CMK (cell line): ENCODE measurements at regions not wholly inside any gene's neighbourhood (a gene's known extent, or its start where the extent isn't known, plus 50 kb on each side); places are given as distances from the start of the nearest gene placed in this dataset.

ENCODE experiments used
- DNase-seq: peaks from one replicate; pipeline ENCODE4 v3.0.0-alpha.2; 2010; ENCODE audit warnings: low read depth

DNA sequence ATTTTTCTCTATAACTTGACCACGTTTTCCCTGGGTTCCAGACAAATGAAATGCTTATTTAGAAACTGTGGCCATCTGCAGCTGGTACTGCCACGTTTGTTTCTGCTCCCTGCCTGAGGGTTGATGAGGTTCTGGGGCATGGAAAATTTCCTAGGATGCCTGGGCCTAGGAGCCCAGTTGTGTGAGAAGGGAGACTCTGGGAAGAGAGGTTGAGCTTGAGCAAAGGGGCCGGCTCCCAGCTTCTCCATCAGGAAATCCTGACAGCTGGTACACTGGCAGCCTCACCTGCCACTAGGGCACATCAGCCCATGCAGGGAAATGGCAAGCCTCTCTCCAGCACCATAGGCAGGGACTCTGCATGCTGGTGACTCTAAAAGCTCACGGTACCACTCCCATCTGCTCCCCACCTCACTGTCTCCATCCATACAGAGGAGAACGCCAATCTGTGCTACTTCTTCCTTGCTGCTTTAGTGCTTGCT lies 165.4 kb upstream of the PPP2R3A start:
- DNase-seq = no peak

DNA sequence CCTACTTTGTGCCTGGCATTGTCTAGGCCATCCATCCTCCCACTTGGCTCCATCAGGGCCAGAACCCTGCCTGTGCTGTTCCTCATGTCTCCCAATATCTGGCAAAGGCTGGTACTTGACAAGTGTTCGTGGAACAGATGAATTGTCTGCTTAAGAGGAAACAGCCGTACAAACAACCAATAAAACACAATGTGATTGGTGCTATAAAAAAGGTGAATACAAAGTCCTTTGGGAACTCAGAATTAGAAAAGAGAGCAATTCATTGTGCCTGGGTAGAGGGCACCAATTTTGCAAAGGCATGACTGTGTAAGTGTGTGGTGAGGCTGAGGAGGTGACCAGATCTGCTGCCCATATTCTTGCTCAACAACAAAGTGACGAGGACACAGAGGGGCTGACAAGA lies 164.5 kb upstream of the PPP2R3A start:
- no peak for DNase-seq

DNA sequence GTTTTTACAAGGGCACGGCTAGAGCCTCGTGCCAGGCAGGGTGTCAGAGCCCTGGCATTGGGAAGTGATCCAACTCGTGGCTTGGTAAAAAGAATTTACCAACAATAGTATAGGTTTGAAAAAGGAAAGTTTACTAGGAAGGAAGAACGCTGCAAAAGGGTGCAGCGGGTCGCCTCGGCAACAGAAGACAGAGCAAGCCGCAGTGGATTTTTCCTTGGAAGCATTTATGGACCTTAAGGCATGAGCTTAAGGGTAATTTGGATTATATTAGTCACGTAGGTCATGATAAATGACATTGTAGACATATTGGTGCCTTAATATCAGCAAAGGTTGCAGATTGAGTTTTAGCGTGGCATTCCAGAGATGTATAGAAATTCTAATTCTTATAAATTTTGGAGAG lies 163.4 kb upstream of the PPP2R3A start:
- no peak for DNase-seq

DNA sequence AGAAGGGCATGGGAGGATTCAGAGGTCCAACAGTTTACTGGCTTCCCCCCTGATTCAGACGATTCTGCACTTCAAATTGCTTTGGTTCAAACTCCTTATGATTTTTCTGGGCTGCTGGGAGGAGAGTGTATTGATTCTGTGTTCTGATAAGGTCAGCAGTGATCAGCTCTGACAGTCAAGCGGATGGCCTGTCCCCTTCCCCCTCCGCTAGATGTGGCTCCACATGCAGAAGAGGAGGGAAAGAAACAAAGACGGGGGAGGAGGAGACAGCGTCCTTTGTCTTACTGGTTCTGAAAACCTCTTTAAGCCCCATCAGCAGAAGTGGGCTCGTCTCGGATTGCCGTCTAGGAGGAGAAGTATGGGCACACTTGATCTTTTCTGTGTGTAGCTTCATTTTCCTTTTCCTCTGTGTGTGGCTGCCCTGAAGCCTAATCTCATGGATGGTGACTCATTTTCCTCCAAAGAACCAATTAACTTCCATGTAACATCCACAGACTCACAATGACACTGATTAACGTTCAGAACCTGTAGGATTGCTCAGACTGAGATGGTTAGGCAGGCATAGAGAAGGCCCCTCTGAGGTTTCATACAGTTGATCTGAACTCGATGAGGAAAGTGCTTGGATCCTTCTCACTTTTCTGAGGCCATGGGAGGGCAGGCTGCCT lies 162.4 kb upstream of the PPP2R3A start:
- DNase-seq = no peak

DNA sequence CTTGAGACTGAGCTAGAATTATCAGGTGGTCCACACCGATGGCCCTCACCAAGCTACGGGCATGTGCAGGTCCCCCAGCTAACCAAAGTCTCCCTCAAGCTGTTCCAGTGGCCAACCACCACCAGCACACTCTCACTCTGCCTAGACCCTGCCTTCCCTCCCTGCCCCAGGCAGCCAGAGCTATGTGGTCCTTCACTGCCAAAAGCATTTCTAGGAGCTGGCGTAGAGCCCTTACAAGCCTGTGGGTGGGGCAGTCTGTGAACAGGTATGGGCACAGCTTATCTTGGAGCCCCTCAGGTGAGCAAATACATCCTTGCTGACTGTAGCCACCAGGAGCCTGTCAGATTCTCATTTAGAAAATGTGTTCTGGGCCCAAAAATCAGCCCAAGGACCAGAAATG lies 159.8 kb upstream of the PPP2R3A start:
- no peak for DNase-seq

DNA sequence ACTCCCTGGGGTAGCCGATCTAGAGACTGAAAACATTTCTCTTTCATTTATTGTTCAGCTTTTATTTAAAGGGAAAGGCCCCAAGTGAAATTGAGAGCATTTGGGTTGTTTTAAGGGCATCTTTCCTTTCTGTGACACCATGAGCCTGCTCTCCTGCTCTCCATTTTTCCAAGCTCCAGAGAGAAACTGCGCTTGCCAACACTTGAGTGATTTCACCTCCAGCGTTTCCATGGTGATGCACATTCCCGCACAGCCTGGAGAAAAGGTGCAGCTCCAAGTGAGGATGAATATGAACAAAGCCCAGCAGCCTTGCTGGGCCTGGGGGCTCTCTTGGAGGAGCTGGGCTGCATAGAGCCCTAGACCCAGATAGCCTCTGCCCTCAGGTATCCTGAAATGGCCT lies 159.2 kb upstream of the PPP2R3A start:
- no peak for DNase-seq

DNA sequence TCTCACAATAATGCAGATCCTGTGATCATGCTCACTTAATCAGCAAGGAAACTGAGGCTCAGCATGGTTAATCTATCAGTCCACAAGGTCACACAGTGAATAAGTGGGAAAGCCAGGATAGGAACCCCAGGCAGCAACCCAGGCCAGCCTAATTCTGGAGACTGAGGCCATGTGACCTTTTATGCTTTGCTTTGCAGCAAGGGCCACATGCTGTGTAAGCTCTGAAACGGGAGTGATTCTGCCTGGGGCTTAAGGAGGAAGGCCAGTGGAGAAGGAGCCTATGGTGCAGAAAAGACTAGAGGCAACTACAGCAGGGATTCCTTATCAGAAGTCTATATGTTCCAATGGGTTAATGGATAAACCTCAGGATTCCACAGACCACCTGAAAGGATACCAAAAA lies 157.6 kb upstream of the PPP2R3A start:
- DNase-seq = no peak

DNA sequence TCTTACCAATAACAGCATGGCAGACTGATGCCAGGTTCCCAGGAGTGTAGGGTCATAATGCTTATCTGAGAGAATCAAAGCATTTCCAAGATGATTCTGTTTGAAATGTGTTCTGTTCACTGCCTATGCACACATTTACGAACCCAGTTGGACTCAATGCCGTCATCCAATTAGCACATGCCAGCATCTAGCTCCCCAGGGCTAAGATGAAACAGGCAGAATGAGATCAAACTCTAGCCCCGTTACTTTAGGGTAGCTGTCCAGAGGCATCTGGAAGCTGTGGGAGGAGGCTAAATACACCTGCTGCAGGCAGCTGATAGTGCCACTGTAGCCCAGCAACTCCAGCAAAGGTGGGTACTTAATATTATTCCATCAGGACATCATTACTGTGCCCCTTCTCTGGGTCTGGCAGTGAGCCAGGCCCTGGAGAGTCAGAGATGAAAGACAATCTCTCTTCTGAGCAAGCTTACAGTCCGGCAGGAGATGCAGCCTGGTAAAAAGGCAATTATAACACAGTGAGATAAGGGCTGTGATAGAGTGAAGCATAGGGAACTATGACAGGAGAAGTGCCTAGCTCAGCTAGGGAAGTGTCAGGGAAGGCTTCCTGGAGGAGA lies 156.4 kb upstream of the PPP2R3A start:
- no peak for DNase-seq

DNA sequence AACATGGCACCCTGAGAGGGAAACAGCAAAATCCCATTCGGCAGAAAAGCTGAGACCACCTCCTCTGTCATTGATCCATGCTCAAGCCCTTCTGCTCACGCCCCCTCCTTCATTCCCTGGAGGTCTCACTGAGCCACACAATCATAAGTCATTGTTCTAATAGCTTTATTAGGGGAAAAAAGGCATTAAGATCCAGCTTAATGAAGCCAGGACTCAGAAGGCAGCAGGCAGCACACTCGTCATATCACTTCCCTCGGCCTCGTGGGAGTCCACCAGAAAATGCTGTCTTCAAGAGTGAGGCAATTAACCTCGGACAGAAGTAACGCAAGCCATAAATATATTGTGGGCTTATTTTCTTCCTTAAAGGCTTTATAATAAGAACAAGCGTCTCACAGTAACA lies 153.9 kb upstream of the PPP2R3A start:
- no peak for DNase-seq

DNA sequence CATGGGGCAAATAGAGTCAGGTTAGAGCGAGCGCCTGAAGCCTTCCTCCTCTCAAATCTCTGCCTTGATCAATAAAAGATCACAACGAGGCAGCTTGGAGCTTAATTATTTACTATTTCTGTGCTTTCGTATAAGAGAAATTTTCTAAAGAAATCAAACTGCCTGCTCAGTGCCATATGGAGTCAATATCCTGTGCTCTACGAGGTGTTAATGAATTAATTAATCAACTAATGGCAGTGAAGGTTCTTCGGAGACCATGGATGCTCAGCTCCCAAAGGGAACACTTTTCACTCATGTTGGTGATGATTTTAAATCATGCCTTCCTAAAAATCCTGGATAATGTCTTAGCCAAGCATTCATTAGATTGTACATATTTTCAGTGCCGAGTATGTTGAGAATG lies 153.5 kb upstream of the PPP2R3A start:
- DNase-seq = no peak

DNA sequence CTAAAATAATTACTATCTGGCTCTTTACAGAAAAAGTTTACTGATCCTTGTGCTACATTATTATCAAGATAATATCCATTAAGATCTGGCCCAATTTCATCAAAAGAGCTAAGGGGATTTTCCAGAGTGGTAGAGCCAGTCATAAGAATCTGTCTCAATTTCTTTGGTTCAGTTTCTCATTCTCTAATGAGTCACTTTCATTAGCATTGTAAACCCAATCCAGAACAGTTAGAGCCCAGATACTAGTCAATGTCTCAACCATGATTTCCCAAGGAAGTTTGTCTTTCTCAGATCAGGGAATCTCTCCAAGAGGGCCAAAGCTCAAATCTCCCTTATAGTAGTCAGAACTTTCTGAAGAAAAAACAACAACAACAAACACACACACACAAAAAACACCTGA lies 131.1 kb upstream of the PPP2R3A start:
- DNase-seq = no peak

DNA sequence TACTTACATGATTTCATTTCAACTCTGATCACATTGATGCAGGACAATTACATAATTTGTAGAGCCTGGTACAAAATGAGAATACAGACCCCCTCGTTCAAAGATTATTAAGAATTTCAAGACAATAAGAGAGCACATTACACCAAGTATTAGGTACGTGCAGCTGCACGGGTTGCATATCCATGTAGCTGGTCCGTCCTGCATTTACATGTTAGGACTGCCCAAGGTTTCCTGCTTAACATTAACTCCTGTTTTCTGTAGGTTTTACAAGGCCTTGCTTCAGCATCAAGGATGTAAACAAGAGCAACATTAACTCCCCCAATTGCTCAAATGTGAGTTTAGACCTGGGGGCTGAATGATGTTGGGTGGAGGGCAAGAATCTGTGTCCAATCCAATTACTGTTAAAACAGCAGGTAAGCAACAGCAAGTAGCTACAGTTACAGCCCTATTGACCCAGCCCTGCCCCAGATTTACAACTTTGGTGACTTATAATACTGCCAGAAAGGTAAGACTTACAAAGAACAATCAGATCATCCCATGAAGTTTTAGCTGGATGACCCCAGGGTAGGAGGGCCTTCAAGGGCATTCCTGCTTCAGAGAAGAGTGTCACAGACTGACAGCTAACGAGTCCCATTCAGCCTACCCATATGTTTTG lies 127.4 kb upstream of the PPP2R3A start:
- no peak for DNase-seq

DNA sequence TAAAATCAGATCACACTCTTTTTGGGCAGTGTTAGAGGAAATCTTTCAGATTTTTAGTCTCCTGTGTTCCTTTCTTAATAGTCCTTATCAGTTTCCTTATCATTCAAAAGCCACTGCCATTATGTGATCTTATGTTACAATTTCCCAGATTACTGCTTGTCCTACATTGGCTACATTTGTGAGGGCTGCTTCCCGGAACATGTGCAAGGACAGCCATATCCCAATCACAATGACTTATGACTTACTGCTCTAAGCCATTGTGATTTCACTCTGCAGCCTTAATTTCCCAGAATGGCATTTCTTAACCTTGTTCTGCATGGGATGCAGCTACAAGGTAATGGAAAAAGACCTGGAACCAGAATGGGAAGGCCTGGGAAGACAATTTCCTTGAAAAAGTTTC lies 125.1 kb upstream of the PPP2R3A start:
- DNase-seq = no peak

DNA sequence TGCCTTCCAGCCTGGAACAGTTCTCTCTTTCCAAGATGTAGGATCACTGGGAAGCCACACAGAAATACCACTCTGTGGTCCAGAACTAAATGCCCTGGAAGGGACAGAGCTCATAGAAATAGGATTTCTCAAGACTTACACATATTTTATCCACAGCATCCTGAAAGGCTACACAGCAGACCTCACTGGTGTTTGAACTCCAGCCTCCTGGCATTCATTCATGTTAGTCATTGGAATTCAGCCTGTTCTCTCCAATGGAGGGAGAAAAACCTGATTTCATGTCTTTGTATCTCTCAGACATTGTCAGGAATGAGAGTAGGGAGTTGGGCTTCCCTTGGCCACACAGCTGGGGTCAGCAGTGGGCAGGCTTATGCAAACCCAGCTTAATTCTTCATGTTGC lies 121.1 kb upstream of the PPP2R3A start:
- DNase-seq = no peak

DNA sequence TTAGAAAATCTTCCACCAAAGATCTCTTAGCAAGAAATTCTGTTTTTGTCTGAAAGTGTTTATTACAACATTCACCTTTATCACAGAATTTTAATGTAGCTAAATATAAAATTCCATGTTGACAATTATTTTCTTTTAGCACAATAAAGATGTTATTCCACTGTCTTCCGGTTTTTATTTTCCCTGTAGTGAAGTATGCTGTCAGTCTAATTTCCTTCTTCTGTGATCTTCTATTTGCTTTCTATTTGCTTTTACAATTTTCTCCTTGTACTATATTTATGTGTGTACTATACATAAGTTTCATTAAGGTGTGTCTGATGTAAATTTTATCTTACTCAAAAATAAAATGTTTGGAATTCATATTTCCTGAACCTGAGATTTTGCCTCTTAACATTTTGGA lies 117.5 kb upstream of the PPP2R3A start:
- DNase-seq = no peak

DNA sequence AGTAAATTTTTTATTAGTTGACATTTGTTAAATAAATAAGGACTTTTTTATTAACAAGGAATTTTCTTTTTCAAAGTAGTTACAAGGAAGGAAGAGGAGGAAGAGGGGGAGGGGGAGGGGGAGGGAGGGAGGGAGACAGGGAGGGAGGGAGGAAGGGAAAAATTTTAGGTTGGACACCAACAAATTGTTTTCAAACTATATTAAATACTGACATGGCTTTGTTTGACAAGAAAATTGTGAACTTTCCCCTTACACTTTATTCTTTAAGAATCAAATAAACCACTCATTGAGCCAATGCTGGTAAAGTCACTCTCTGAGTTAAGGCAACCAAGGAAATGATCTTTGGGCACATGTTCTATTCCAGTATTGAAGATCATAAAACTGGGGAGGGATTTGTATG lies 115.7 kb upstream of the PPP2R3A start:
- DNase-seq = no peak

DNA sequence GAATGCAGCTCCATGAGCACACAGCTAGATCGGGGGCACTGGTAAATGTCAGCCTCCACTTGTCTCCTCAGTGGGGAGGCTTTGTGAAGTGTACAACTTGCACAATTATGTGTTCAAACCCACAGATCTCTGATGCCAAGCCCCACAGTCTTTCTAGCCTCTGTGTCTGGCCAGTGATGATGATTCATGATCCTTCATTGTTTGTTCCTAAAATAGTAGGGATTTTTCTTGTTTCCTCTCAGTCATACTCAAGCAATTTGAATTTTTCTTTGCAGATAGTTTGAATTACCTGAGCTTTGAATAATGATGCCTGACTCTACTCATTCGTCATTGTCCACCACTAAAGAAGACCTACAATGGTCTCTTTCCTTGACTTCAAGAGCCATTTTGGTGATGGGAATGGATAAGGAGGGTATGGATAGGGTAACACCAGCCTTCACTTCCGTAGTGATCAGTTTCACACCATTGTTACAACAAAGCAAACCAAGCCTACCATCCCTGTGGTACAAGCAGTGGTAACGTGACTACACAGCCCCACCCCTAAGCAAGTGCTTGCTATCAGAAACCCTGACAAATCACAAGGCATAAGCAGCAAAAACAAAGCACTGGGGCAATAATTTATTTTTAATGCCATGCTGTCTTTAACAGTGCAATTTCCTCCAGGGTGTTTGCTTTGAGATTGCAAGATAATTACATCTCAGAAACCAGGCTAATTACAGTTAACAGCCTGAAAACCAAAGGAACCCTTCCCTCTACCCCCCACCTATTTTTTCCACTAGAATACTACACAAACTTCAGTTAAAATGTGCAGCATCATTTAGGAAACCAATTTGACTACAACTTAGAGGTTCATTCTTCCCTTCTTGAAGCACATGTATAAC lies 114.1 kb upstream of the PPP2R3A start:
- DNase-seq = no peak

DNA sequence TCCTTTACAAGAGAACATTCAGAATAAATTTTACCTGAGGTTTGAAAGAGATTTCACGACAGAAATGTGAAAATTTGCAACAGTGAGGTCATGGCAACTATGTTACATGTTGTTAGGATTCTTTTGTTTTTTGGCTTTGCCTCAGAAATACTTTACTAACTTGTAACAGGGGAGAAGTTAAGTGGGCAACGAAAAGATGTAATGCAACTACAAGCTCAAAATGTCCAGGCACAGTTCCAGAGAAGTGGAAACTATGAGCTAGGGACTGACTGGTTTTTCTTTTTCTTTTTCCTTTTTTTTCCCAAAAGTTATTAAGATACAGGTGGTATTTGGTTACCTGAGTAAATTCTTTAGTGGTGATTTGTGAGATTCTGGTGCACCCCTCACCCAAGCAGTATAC lies 111.5 kb upstream of the PPP2R3A start:
- no peak for DNase-seq

DNA sequence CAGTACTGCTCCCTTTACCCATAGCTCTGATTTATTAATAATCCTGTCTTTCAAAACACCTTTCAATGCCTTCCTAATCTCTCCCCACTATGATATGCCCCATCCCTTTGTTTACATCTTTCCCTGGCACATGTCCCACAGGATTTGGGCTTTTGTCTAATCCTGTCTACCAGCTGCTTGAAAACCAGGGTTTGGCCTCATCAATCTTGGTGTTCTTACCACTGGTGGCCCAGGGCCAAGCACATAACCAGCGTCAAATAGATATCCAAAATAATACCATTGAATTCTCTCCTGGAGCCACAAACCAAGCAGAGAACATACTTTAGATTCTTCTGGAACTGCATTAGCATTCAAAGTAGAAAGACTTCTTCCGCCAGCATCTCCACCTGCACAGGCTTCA lies 104.8 kb upstream of the PPP2R3A start:
- no peak for DNase-seq

DNA sequence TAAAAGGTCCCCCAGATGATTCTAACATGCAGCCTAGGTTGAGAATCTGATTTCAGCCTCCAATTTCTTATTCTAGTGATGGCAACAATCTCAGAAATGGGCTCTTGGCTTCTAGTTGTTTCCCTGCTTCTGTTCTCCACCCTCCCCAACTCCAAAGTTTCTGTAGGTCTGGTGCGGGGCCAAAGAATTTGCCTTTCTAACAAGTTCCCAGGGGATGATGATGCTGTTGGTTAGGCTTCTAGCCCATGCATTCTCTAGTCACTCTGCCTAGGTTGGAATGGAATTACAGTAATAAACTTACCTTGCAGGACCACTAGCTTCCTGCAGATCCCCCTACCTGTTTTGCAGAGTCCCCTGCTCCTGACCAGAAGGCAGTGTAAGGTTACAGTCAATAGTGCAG lies 103.2 kb upstream of the PPP2R3A start:
- no peak for DNase-seq

DNA sequence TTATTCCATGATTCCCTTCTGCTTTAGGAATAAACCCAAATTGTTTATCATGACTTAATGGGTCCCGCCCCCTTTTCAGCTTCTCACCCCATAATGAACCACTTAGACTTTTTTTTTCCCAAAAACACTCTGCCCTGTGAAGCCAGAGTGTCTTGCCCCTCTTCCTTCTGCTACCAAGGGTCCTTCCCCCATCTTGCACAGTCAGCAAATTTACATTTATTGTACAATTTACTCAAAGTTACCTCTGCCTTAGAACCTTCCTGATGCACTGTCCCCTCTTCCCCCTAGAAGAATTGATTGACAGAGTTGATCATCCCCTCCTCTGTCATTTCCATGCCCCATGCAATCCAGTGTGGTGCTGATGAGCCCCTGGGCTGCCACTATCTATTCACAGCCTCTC lies 101.5 kb upstream of the PPP2R3A start:
- no peak for DNase-seq

DNA sequence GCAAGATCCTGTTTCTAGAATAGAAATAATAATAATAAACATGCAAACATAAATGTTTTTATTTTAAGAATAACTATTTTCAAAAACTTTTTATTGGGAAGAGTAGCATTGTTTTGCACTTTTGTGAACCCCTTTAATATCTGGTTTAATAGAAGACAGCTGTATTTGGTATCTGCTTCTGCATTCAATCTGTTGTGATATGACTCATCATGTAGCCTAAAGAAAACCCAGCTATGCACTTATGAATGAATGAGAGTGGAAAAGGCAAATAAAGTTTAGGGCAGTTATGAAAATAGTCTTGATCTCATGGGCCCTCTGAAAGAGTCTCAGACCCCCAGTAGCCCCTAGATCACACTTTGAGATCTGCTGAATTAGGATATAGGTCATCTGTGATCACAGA lies 100.4 kb upstream of the PPP2R3A start:
- no peak for DNase-seq

DNA sequence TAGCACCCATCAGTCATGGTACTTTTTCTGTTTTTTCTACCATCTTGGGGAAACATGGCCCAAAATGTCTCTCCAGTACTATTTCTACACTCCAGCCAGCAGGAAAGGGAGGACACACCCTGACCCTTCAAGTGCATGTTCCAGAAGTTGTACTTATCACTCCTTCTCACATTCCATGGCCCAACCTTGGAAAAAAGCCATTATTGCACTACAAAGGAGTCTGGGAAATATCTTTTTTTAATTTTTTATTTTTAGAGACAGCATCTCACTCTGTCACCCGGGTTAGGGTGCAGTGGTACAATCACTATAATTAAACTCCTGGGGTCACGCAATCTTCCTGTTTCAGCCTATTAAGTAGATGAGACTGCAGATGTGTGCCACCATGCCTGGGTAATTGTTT lies 100.0 kb upstream of the PPP2R3A start:
- no peak for DNase-seq
